NCI-H2081 treated with DMSO at 0.1 percent for 48 hours (cell line): ENCODE measurements at regions not wholly inside any gene's neighbourhood (a gene's known extent, or its start where the extent isn't known, plus 50 kb on each side); places are given as distances from the start of the nearest gene placed in this dataset.
"Not testable (repeated sequence)": the region's sequence is repeated elsewhere in the genome, so short reads cannot be mapped to it uniquely, and the experiment has no call there.

Experiments used
- DNase-seq: peaks from one replicate; lab custom pipeline; 2025; lab: John Stamatoyannopoulos, UW

GRCh38 chr16:22653876-22654275 is 143.2 kb downstream of the NPIPB5 start:
- no peak for DNase-seq

- not testable (repeated sequence) for DNase-seq
These were observed 145.9 kb downstream of the NPIPB5 start for GRCh38 chr16:22656573-22656972.

GRCh38 chr16:22659933-22660332 is 149.2 kb downstream of the NPIPB5 start:
- DNase-seq, result no peak

GRCh38 chr16:22660441-22661160 is 149.9 kb downstream of the NPIPB5 start:
- no peak for DNase-seq

- DNase-seq, result no peak
These were observed 150.5 kb downstream of the NPIPB5 start for GRCh38 chr16:22661161-22661647.

- not testable (repeated sequence) for DNase-seq
These were observed 151.0 kb upstream of the HS3ST2 start for GRCh38 chr16:22662958-22663357.

- no peak for DNase-seq
These were observed 150.4 kb upstream of the HS3ST2 start for GRCh38 chr16:22663389-22664064.

GRCh38 chr16:22664132-22664531 is 149.8 kb upstream of the HS3ST2 start:
- no peak for DNase-seq

- no peak for DNase-seq
These were observed 149.4 kb upstream of the HS3ST2 start for GRCh38 chr16:22664561-22664997.

- no peak for DNase-seq
These were observed 148.7 kb upstream of the HS3ST2 start for GRCh38 chr16:22665048-22665797.

- DNase-seq, result no peak
These were observed 148.2 kb upstream of the HS3ST2 start for GRCh38 chr16:22665803-22666202.

- no peak for DNase-seq
These were observed 145.6 kb upstream of the HS3ST2 start for GRCh38 chr16:22668318-22668717.

GRCh38 chr16:22670044-22670536 is 143.9 kb upstream of the HS3ST2 start:
- no peak for DNase-seq

GRCh38 chr16:22670551-22671041 is 143.4 kb upstream of the HS3ST2 start:
- no peak for DNase-seq

- DNase-seq, result no peak
These were observed 142.5 kb upstream of the HS3ST2 start for GRCh38 chr16:22671301-22672076.

- no peak for DNase-seq
These were observed 141.1 kb upstream of the HS3ST2 start for GRCh38 chr16:22672830-22673210.

GRCh38 chr16:22673421-22673831 is 140.5 kb upstream of the HS3ST2 start:
- no peak for DNase-seq

- DNase-seq, result no peak
These were observed 139.2 kb upstream of the HS3ST2 start for GRCh38 chr16:22674832-22675191.

GRCh38 chr16:22675745-22676540 is 138.0 kb upstream of the HS3ST2 start:
- no peak for DNase-seq

- no peak for DNase-seq
These were observed 136.7 kb upstream of the HS3ST2 start for GRCh38 chr16:22677024-22677830.
